Liver (tissue), 8 donors: ENCODE measurements at regions not wholly inside any gene's neighbourhood (a gene's known extent, or its start where the extent isn't known, plus 50 kb on each side); places are given as distances from the start of the nearest gene placed in this dataset.

ENCODE experiments used
- DNase-seq: peaks from one replicate; pipeline ENCODE4 v3.0.0-alpha.2; 2017; ENCODE audit warnings: low spot score
- H3K27ac ChIP-seq, 2 donors: one replicate each; pipeline ENCODE4 v1.7.0; 2013; ENCODE audit warnings: inconsistent platforms in 2 of 2, low read length in 2 of 2, control low read depth in 1 of 2, low read depth in 1 of 2, mild to moderate bottlenecking in 1 of 2
- H3K27me3 ChIP-seq, 4 donors: one replicate each; pipeline versions ENCODE4 v1.6.1 to v1.7.0; 2013; ENCODE audit warnings: low read length in 3 of 4, inconsistent platforms in 1 of 4, mild to moderate bottlenecking in 1 of 4, moderate library complexity in 1 of 4; ENCODE audit not compliant: control insufficient read depth in 4 of 4, insufficient read depth in 4 of 4
- H3K36me3 ChIP-seq, 4 donors: one replicate each; pipeline versions ENCODE4 v1.6.1 to v1.7.0; 2013; ENCODE audit warnings: low read length in 3 of 4, mild to moderate bottlenecking in 3 of 4, low read depth in 1 of 4, moderate library complexity in 1 of 4; ENCODE audit not compliant: control insufficient read depth in 4 of 4, insufficient read depth in 3 of 4
- H3K4me1 ChIP-seq, 4 donors: one replicate each; pipeline versions ENCODE4 v1.6.1 to v1.7.0; 2013; ENCODE audit warnings: low read length in 3 of 4, mild to moderate bottlenecking in 3 of 4, moderate library complexity in 1 of 4; ENCODE audit not compliant: control insufficient read depth in 4 of 4, insufficient read depth in 4 of 4
- H3K4me3 ChIP-seq, 3 donors: one replicate each; pipeline versions ENCODE4 v1.6.1 to v1.7.0; 2013; ENCODE audit warnings: low read length in 3 of 3, control low read depth in 1 of 3, low read depth in 1 of 3, mild to moderate bottlenecking in 1 of 3
- H3K9ac ChIP-seq, 2 donors: one replicate each; pipeline ENCODE4 v1.7.0; 2013; ENCODE audit warnings: low read length in 2 of 2, mild to moderate bottlenecking in 2 of 2, moderate library complexity in 2 of 2, control low read depth in 1 of 2, low read depth in 1 of 2
- H3K9me3 ChIP-seq, 4 donors: one replicate each; pipeline versions ENCODE4 v1.6.1 to v1.7.0; 2013; ENCODE audit warnings: low read length in 3 of 4; ENCODE audit not compliant: control insufficient read depth in 4 of 4
- ATF3 ChIP-seq: IDR thresholded peaks from 2 replicates; pipeline ENCODE4 v1.6.1; 2016; ENCODE audit warnings: antibody characterized with exemption
- CTCF ChIP-seq: fragments of 150-350 bp; IDR thresholded peaks from 2 replicates; pipeline ENCODE4 v1.5.1; 2017; ENCODE audit warnings: improper control_type of control experiment, low read depth, low read length; ENCODE audit not compliant: missing input control
- EGR1 ChIP-seq, 2 donors: IDR thresholded peaks; 2 replicates each; pipeline ENCODE4 v1.6.1; 2016 to 2018; ENCODE audit warnings: antibody characterized with exemption in 2 of 2, low read depth in 2 of 2
- FOXA1 ChIP-seq: IDR thresholded peaks from 2 replicates; pipeline ENCODE4 v1.6.1; 2016; ENCODE audit warnings: antibody characterized with exemption
- FOXA2 ChIP-seq: IDR thresholded peaks from 2 replicates; pipeline ENCODE4 v1.6.1; 2016; ENCODE audit warnings: antibody characterized with exemption
- GABPA ChIP-seq, 2 donors: IDR thresholded peaks in 1 of 2; conservative IDR thresholded peaks in 1 of 2; 2 replicates each; pipeline ENCODE4 v1.6.1; 2016; ENCODE audit warnings: antibody characterized with exemption in 2 of 2, mild to moderate bottlenecking in 1 of 2, moderate library complexity in 1 of 2
- HNF4A ChIP-seq, 2 donors: conservative IDR thresholded peaks; 2 replicates each; pipeline ENCODE4 v1.6.1; 2016; ENCODE audit warnings: antibody characterized with exemption in 2 of 2, mild to moderate bottlenecking in 2 of 2
- HNF4G ChIP-seq: IDR thresholded peaks from 2 replicates; pipeline ENCODE4 v1.6.1; 2016; ENCODE audit warnings: antibody characterized with exemption
- JUND ChIP-seq, 2 donors: IDR thresholded peaks; 2 replicates each; pipeline ENCODE4 v1.6.1; 2016; ENCODE audit warnings: antibody characterized with exemption in 2 of 2
- MAX ChIP-seq: IDR thresholded peaks from 2 replicates; pipeline ENCODE4 v1.6.1; 2016; ENCODE audit warnings: antibody characterized with exemption
- NR2F2 ChIP-seq: IDR thresholded peaks from 2 replicates; pipeline ENCODE4 v1.6.1; 2016; ENCODE audit warnings: antibody characterized with exemption
- RAD21 ChIP-seq, 2 donors: IDR thresholded peaks; 2 replicates each; pipeline ENCODE4 v1.6.1; 2016; ENCODE audit warnings: antibody characterized with exemption in 2 of 2, mild to moderate bottlenecking in 2 of 2
- REST ChIP-seq: IDR thresholded peaks from 2 replicates; pipeline ENCODE4 v1.6.1; 2016; ENCODE audit warnings: antibody characterized with exemption, mild to moderate bottlenecking
- RXRA ChIP-seq, 2 donors: IDR thresholded peaks; 2 replicates each; pipeline ENCODE4 v1.6.1; 2017 to 2018; ENCODE audit warnings: antibody characterized with exemption in 2 of 2, mild to moderate bottlenecking in 1 of 2
- SP1 ChIP-seq: IDR thresholded peaks from 2 replicates; pipeline ENCODE4 v1.6.1; 2018; ENCODE audit warnings: antibody characterized with exemption, mild to moderate bottlenecking
- TAF1 ChIP-seq: conservative IDR thresholded peaks from 2 replicates; pipeline ENCODE4 v1.6.1; 2016; ENCODE audit warnings: antibody characterized with exemption, mild to moderate bottlenecking
- YY1 ChIP-seq: IDR thresholded peaks from 2 replicates; pipeline ENCODE4 v1.6.1; 2016; ENCODE audit warnings: antibody characterized with exemption, mild to moderate bottlenecking
- ZBTB33 ChIP-seq: IDR thresholded peaks from 2 replicates; pipeline ENCODE4 v1.6.1; 2016; ENCODE audit warnings: antibody characterized with exemption
- WGBS: extraction: QIAGEN DNeasy Blood & Tissue Kit; methylation state at CpG from one replicate; pipeline ENCODE4 v1.1.7; 2013; 5-methylcytosine and 5-hydroxymethylcytosine counted together
- donor health status: healthy.
- donor health status: healthy.
- donor health status: healthy.
- donor health status: healthy.
- donor health status: healthy.

GRCh38 chr14:80108430-80108829 is 102.9 kb downstream of the DIO2 start:
- Histone ChIP-seq H3K27me3 (peaks cover 0 to 5% (median 0%) of the 10 kb centered on the region in 4 donors), H3K9me3 (no peaks in the 10 kb centered on the region), H3K9ac (no peak overlapping the region), H3K27ac (no peak overlapping the region), H3K4me1 (no peaks in the 10 kb centered on the region), H3K4me3 (no peak overlapping the region), H3K36me3 (no peaks in the 10 kb centered on the region)
- TF ChIP-seq YY1 = no peak
- TF ChIP-seq TAF1 = no peak
- TF ChIP-seq ATF3 = no peak
- no peak for TF ChIP-seq RXRA (IDR thresholded peaks at IDR 0.05)
- no peak for TF ChIP-seq EGR1 (IDR thresholded peaks at IDR 0.05; ENCODE audit: low read depth in 2 of 2)
- no peak for TF ChIP-seq REST
- TF ChIP-seq HNF4G = no peak
- TF ChIP-seq SP1 = no peak
- TF ChIP-seq HNF4A (conservative IDR thresholded peaks at IDR 0.05) = no peak
- no peak for TF ChIP-seq GABPA (IDR thresholded peaks at IDR 0.05 in 1 of 2, conservative IDR thresholded peaks at IDR 0.05 in 1 of 2)
- no peak for TF ChIP-seq JUND (IDR thresholded peaks at IDR 0.05)
- TF ChIP-seq CTCF = no peak
- no peak for TF ChIP-seq MAX
- TF ChIP-seq NR2F2 = no peak
- no peak for TF ChIP-seq FOXA2
- TF ChIP-seq ZBTB33 = no peak
- TF ChIP-seq RAD21 (IDR thresholded peaks at IDR 0.05) = no peak
- no peak for TF ChIP-seq FOXA1
- 52% methylated on average over 2 of the region's 2 CpGs for WGBS
- no peak for DNase-seq
